ENCODE measurements at regions not wholly inside any gene's neighbourhood (a gene's known extent, or its start where the extent isn't known, plus 50 kb on each side); places are given as distances from the start of the nearest gene placed in this dataset.

- TF ChIP-seq SNRNP70 (optimal IDR thresholded peaks at IDR 0.05; ENCODE audit: low read depth, low read length) = no peak
- no peak for TF ChIP-seq TAF7 (tag; IDR thresholded peaks at IDR 0.05)
- no peak for TF ChIP-seq PHF21A (IDR thresholded peaks at IDR 0.05; ENCODE audit: borderline replicate concordance, low read depth)
These were observed 1102.2 kb downstream of the TUSC7 start (continued) for GRCh38 chr3:117811786-117812185.

- Histone ChIP-seq H3K4me1 (replicated peaks in 1 of 2; ENCODE audit: control insufficient read depth in 2 of 2, insufficient read depth in 2 of 2, low read length in 2 of 2) (no peaks in the 10 kb centered on the region), H3K9ac (ENCODE audit: insufficient read depth in 1 of 2, low read depth in 2 of 2, low read length in 2 of 2) (no peak overlapping the region), H3K9me3 (replicated peaks; ENCODE audit: control insufficient read depth, insufficient read depth, low read depth, low read length) (no peaks in the 10 kb centered on the region), H3K4me3 (no peak overlapping the region), H3K79me2 (ENCODE audit: control insufficient read depth, insufficient read depth, low read length) (no peaks in the 10 kb centered on the region), H3K36me3 (ENCODE audit: control insufficient read depth, insufficient read depth, low read length) (no peaks in the 10 kb centered on the region), H3K9me1 (ENCODE audit: control insufficient read depth, insufficient read depth, low read length) (no peaks in the 10 kb centered on the region), H4K20me1 (replicated peaks; ENCODE audit: control insufficient read depth, insufficient read depth, low read length) (no peaks in the 10 kb centered on the region), H2AFZ (ENCODE audit: low read depth, low read length) (no peak overlapping the region), H3K27me3 (ENCODE audit: control insufficient read depth in 2 of 2, insufficient read depth in 2 of 2, low read length in 2 of 2) (no peaks in the 10 kb centered on the region), H3K27ac (ENCODE audit: extremely low read depth, low read depth, low read length) (no peak overlapping the region), H3K4me2 (ENCODE audit: insufficient read depth, low read length) (no peak overlapping the region)
- DNase-seq (ENCODE audit: extremely low read depth in 1 of 4, low spot score in 3 of 4) (no peak), ATAC-seq (no peak), FAIRE-seq (no peak)
- intact Hi-C loops (cut with micrococcal nuclease) (no loop called here), in situ Hi-C loops (cut with MboI) (no loop called here)
- TF ChIP-seq ZNF184 (CRISPR knock-in tag; IDR thresholded peaks at IDR 0.05) = no peak
- no peak for TF ChIP-seq SREBF1 (IDR thresholded peaks at IDR 0.05; ENCODE audit: borderline replicate concordance, low read depth, low read length)
- no peak for TF ChIP-seq UBTF (IDR thresholded peaks at IDR 0.05; ENCODE audit: borderline replicate concordance in 1 of 2, low read depth in 2 of 2, low read length in 2 of 2)
- TF ChIP-seq EWSR1 (IDR thresholded peaks at IDR 0.05; ENCODE audit: borderline replicate concordance, low read depth, partially characterized antibody) = no peak
- no peak for TF ChIP-seq MEF2A (IDR thresholded peaks at IDR 0.05; ENCODE audit: control insufficient read depth, low read depth, low read length)
- TF ChIP-seq CSDE1 (IDR thresholded peaks at IDR 0.05) = no peak
- TF ChIP-seq MAZ (CRISPR knock-in tag; conservative IDR thresholded peaks at IDR 0.05 in 1 of 2, IDR thresholded peaks at IDR 0.05 in 1 of 2) = no peak
- POLR2A ChIA-PET = no interaction called here
- WGBS (ENCODE audit: insufficient coverage, low coverage, missing lambda C conversion rate) = 0% methylated on average over 2 of the region's 2 CpGs
- CTCF ChIA-PET (ENCODE audit: low intra/inter-chr PET ratio) = no interaction called here
- no TSS peak for BruUV-seq (replicated peaks)
These were observed 1105.4 kb downstream of the TUSC7 start for GRCh38 chr3:117814975-117815374.

All from K562 (cell line).